ENCODE measurements at regions not wholly inside any gene's neighbourhood (a gene's known extent, or its start where the extent isn't known, plus 50 kb on each side); places are given as distances from the start of the nearest gene placed in this dataset.

DNA sequence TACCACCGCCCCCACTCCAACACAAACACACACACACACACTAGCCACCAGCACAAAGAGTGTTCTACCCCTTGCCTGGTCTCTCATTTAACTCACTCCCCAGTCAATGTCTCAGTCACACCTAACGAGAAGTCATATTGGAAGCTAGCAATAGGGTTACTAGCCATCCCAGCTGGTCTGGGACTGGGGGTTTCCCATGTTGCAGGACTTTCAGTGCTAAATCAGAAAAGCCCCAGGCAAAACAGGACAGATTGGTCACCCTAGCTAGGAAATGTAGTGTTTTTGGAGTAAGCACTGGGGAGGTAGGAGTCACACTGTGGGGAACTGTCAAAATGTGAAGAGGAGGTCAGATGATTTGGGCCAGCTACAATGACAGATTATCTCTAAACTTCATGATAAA is 158.1 kb downstream of the UNC5CL start:
- TF ChIP-seq MYC (IDR thresholded peaks at IDR 0.05; ENCODE audit: low read depth, low read length): no peak
- TF ChIP-seq GATA2 (IDR thresholded peaks at IDR 0.05; ENCODE audit: insufficient read depth, insufficient read length, low read depth, low read length): no peak
- no peak for TF ChIP-seq FOS (IDR thresholded peaks at IDR 0.05; ENCODE audit: borderline replicate concordance, insufficient read depth, low read length)
- TF ChIP-seq EZH2 (IDR thresholded peaks at IDR 0.05; ENCODE audit: borderline replicate concordance, low read depth, low read length, severe bottlenecking): no peak
- no peak for TF ChIP-seq POLR2A (IDR thresholded peaks at IDR 0.05; ENCODE audit: low read depth, low read length)
- TF ChIP-seq, protein P1, sequence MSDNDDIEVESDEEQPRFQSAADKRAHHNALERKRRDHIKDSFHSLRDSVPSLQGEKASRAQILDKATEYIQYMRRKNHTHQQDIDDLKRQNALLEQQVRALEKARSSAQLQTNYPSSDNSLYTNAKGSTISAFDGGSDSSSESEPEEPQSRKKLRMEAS (IDR thresholded peaks at IDR 0.05; ENCODE audit: insufficient read depth, insufficient read length): no peak
- TF ChIP-seq POLR2AphosphoS5 (IDR thresholded peaks at IDR 0.05; ENCODE audit: insufficient read depth, low read depth, low read length): no peak
- TF ChIP-seq, protein P2, sequence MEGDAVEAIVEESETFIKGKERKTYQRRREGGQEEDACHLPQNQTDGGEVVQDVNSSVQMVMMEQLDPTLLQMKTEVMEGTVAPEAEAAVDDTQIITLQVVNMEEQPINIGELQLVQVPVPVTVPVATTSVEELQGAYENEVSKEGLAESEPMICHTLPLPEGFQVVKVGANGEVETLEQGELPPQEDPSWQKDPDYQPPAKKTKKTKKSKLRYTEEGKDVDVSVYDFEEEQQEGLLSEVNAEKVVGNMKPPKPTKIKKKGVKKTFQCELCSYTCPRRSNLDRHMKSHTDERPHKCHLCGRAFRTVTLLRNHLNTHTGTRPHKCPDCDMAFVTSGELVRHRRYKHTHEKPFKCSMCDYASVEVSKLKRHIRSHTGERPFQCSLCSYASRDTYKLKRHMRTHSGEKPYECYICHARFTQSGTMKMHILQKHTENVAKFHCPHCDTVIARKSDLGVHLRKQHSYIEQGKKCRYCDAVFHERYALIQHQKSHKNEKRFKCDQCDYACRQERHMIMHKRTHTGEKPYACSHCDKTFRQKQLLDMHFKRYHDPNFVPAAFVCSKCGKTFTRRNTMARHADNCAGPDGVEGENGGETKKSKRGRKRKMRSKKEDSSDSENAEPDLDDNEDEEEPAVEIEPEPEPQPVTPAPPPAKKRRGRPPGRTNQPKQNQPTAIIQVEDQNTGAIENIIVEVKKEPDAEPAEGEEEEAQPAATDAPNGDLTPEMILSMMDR (IDR thresholded peaks at IDR 0.05; ENCODE audit: extremely low read depth in 1 of 2, insufficient read depth in 1 of 2, low read depth in 1 of 2, low read length in 2 of 2): no peak
- TF ChIP-seq JUN (IDR thresholded peaks at IDR 0.05; ENCODE audit: borderline replicate concordance, insufficient read depth, insufficient read length, low read depth): no peak
- Histone ChIP-seq H4K20me1 (replicated peaks; ENCODE audit: control insufficient read depth, extremely low read depth, insufficient read depth, low read length) (no peaks in the 10 kb centered on the region), H2AFZ (ENCODE audit: low read depth, low read length) (no peak overlapping the region), H3K36me3 (ENCODE audit: control insufficient read depth in 2 of 2, extremely low read depth in 1 of 2, insufficient read depth in 2 of 2, low read length in 2 of 2) (no peaks in the 10 kb centered on the region), H3K79me2 (ENCODE audit: control insufficient read depth, insufficient read depth, low read length) (no peaks in the 10 kb centered on the region), H3K9me1 (replicated peaks; ENCODE audit: control insufficient read depth, extremely low read depth, insufficient read depth, low read length) (no peaks in the 10 kb centered on the region), H3K4me2 (ENCODE audit: insufficient read depth, low read length) (no peak overlapping the region), H3K9me3 (replicated peaks; ENCODE audit: control insufficient read depth, insufficient read depth, low read length) (no peaks in the 10 kb centered on the region), H3K4me1 (ENCODE audit: control insufficient read depth, extremely low read depth, insufficient read depth, low read length) (no peaks in the 10 kb centered on the region), H3K4me3 (replicated peaks in 1 of 3; ENCODE audit: insufficient read depth in 1 of 3, low read depth in 1 of 3, low read length in 3 of 3) (no peak overlapping the region), H3K27ac (ENCODE audit: insufficient read depth, low read depth, low read length) (no peak overlapping the region), H3K27me3 (ENCODE audit: control insufficient read depth in 2 of 2, insufficient read depth in 2 of 2, low read length in 2 of 2) (peaks cover 0 to 4% of the 10 kb centered on the region in 2 experiments), H3K9ac (replicated peaks; ENCODE audit: extremely low read depth, insufficient read depth, low read length) (no peak overlapping the region)
- ChIA-PET POLR2A (no interaction called here), CTCF (interaction anchor here (0.8 to 1.2 kb wide), 4 partner anchors 9 to 147 kb away, joined by 3 to 4 read pairs (median 4); no protein-coding TSS in a partner anchor)
- no peak for DNase-seq (ENCODE audit: low read depth, low spot score)
- dilution Hi-C loops (cut with MboI; ENCODE audit: extremely low pct_ligation_motif_present, low sequenced_read_pairs): no loop called here
- intact Hi-C loops (cut with micrococcal nuclease): no loop called here
- no peak for FAIRE-seq
- BruUV-seq (replicated peaks): no TSS peak
